Prostate gland (tissue), 2 donors: ENCODE measurements at regions not wholly inside any gene's neighbourhood (a gene's known extent, or its start where the extent isn't known, plus 50 kb on each side); places are given as distances from the start of the nearest gene placed in this dataset.

Experiments
- DNase-seq: peaks from one replicate; pipeline ENCODE4 v3.0.0-alpha.2; 2019; ENCODE audit warnings: low spot score
- H3K27ac ChIP-seq, 2 donors: fragments of 200-600 bp; sonication (generic); 2 replicates each; pipeline ENCODE4 v1.5.1; 2017 to 2019
- H3K27me3 ChIP-seq: fragments of 200-600 bp; sonication (generic); replicated peaks from 2 replicates; pipeline ENCODE4 v1.5.1; 2019; ENCODE audit not compliant: insufficient read depth
- H3K36me3 ChIP-seq, 2 donors: fragments of 200-600 bp; sonication (generic); 1 replicate in 1 of 2; 2 replicates in 1 of 2; pipeline versions ENCODE4 v1.5.1 to v1.8.1; 2017 to 2019
- H3K4me1 ChIP-seq: fragments of 200-600 bp; sonication (generic); replicated peaks from 2 replicates; pipeline ENCODE4 v1.5.1; 2019
- H3K4me3 ChIP-seq, 2 donors: fragments of 200-600 bp; sonication (generic); 2 replicates each; pipeline ENCODE4 v1.5.1; 2017 to 2019
- H3K9me3 ChIP-seq: fragments of 200-600 bp; sonication (generic); 2 replicates; pipeline ENCODE4 v1.5.1; 2017
- POLR2A ChIP-seq: fragments of 450-650 bp; IDR thresholded peaks from one replicate; pipeline ENCODE4 v1.6.1; 2016; ENCODE audit warnings: antibody characterized with exemption, mild to moderate bottlenecking
- POLR2AphosphoS5 ChIP-seq: sonication (generic); formaldehyde crosslinking; IDR thresholded peaks from one replicate; pipeline ENCODE4 v1.6.1; 2017; ENCODE audit warnings: antibody characterized with exemption
- WGBS: methylation state at CpG from one replicate; pipeline ENCODE4 v1.1.5; 2018; 5-methylcytosine and 5-hydroxymethylcytosine counted together
- intact Hi-C: fragments of 100-400 bp; cut with DNase I; formaldehyde crosslinking; loops from one replicate; pipeline ENCODE4 v1.14.2; 2022
- TF ChIP-seq, protein P1 (sequence below), 4 experiments: fragments of 200-600 bp in 2 of 4; fragments of 450-650 bp in 2 of 4; sonication (generic) in 2 of 4; IDR thresholded peaks; 1 replicate in 3 of 4; 2 replicates in 1 of 4; pipeline ENCODE4 v1.5.1; 2016 to 2019; ENCODE audit warnings: antibody characterized with exemption in 4 of 4, mild to moderate bottlenecking in 2 of 4, moderate library complexity in 2 of 4

DNA sequence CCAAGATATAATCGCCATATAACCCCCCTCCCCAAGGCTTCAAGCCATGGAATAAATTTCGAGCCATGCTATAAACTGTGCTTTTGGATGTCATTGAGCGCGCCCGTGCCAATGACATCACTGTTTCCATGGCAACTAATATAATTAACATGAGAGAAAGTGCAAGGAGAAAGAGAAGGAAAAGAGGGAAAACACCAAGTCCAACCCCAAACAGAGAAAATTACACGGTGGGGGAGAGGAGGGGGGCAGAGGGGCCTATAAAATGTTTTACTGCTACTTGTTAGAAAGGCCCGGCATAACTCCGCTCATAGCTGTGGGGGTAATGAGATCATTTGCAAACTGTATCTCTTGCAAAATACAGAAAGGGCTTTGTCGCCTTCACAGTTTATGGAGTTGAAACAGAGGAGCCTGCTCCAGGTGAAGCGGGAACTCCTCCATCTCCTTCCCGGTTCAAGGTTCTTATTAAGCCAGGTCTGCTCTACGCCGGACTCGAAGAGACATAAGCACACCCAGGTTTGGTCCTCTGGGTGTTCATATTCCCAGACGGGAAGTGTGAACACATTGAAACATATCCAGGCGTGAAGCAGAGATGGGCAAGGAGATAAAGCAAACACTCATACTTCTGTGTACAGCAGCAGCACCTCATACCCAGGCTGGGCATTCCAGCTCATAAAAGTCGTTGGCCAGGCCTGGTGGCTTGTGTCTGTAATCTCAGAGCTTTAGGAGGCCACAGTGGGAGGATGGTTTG lies 99.1 kb upstream of the MAP1LC3B2 start:
- no peak overlapping the region for H3K27ac ChIP-seq
- TF ChIP-seq, protein P1, sequence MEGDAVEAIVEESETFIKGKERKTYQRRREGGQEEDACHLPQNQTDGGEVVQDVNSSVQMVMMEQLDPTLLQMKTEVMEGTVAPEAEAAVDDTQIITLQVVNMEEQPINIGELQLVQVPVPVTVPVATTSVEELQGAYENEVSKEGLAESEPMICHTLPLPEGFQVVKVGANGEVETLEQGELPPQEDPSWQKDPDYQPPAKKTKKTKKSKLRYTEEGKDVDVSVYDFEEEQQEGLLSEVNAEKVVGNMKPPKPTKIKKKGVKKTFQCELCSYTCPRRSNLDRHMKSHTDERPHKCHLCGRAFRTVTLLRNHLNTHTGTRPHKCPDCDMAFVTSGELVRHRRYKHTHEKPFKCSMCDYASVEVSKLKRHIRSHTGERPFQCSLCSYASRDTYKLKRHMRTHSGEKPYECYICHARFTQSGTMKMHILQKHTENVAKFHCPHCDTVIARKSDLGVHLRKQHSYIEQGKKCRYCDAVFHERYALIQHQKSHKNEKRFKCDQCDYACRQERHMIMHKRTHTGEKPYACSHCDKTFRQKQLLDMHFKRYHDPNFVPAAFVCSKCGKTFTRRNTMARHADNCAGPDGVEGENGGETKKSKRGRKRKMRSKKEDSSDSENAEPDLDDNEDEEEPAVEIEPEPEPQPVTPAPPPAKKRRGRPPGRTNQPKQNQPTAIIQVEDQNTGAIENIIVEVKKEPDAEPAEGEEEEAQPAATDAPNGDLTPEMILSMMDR (IDR thresholded peaks at IDR 0.05) = no peak
- TF ChIP-seq POLR2A = no peak
- TF ChIP-seq POLR2AphosphoS5 = no peak
- no peaks in the 10 kb centered on the region for H3K36me3 ChIP-seq
- no peaks in the 10 kb centered on the region for H3K9me3 ChIP-seq
- H3K27me3 ChIP-seq = no peaks in the 10 kb centered on the region
- H3K4me3 ChIP-seq = no peak overlapping the region
- H3K4me1 ChIP-seq = no peaks in the 10 kb centered on the region
- WGBS = 18% methylated on average over 17 of the region's 17 CpGs
- DNase-seq = peak; percentile 39
- intact Hi-C loops = loop anchor here (5.0 kb wide), 1 partner anchor 137 kb away; no protein-coding TSS in a partner anchor

DNA sequence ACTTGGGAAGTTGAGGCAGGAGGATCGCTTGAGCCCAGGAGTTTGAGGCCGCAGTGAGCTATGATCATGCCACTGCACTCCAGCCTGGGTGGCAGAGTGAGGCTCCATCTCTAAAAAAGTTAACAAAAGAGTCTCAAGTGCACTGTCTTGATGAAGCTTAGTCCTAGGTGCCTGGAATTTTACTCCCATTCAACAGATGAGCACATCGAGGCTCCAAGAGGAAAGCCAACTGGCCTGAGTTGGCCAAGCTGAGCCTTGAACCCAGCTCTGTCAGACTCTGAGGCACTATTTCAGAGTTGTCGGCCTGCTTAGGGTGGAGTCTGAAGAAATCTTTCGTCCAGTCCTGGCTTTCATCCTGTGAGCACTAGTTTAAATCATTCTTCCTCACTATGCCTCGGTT lies 98.1 kb upstream of the MAP1LC3B2 start:
- Histone ChIP-seq H3K36me3 (no peaks in the 10 kb centered on the region), H3K4me1 (no peaks in the 10 kb centered on the region), H3K27me3 (no peaks in the 10 kb centered on the region), H3K4me3 (no peak overlapping the region), H3K9me3 (no peaks in the 10 kb centered on the region), H3K27ac (no peak overlapping the region)
- 95% methylated on average over 6 of the region's 6 CpGs for whole genome bisulfite sequencing
- no peak for DNase-seq
- intact Hi-C loops = no loop called here
- TF ChIP-seq POLR2A (no peak), POLR2AphosphoS5 (no peak)
- TF ChIP-seq, protein P1 (IDR thresholded peaks at IDR 0.05) = no peak

DNA sequence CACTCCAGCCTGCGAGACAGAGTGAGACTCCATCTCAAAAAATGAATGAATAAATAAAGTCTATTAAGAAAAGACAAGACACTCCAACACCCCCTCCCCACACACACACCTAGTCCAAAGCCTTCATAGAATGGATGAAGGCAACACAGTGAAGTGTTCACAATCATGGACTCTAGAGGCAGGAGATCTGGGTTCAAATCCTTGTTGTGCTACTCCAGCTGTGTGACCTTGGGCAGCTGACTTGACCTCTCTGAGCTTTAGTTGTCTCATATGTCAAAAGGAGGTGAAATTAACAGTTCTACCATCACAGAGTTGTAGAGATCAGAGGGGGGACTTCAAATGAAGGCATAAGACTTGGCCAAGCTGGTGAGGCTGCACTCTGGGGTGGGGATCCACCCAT lies 95.8 kb upstream of the MAP1LC3B2 start:
- TF ChIP-seq POLR2A (no peak), POLR2AphosphoS5 (no peak)
- TF ChIP-seq, protein P1 (IDR thresholded peaks at IDR 0.05) = no peak
- WGBS = 95% methylated on average over 1 of the region's 1 CpG
- Histone ChIP-seq H3K9me3 (no peaks in the 10 kb centered on the region), H3K36me3 (no peaks in the 10 kb centered on the region), H3K27me3 (no peaks in the 10 kb centered on the region), H3K4me3 (no peak overlapping the region), H3K4me1 (no peaks in the 10 kb centered on the region), H3K27ac (no peak overlapping the region)
- no peak for DNase-seq
- intact Hi-C loops = no loop called here

DNA sequence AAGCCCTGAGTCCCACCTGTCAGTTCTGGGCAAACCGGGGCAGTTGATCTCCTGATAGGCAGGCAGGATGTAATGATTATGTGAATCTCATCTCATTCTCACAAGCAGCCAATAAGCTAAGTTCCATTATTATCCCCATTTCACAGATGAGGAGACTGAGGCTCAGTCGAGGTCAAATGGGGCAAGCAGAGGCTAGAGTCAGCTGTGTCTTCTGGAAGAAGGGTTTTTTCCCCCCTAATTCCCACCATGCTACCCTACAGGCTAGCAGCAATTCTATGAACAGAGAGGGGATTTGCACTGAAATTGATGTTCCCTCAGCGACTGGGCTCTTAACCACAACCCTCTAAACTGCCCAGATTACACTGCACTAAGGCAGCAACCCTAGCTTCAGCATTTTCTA lies 93.8 kb upstream of the MAP1LC3B2 start:
- no peaks in the 10 kb centered on the region for H3K36me3 ChIP-seq
- no peaks in the 10 kb centered on the region for H3K9me3 ChIP-seq
- no peak for DNase-seq
- no peaks in the 10 kb centered on the region for H3K27me3 ChIP-seq
- H3K4me1 ChIP-seq = no peaks in the 10 kb centered on the region
- TF ChIP-seq POLR2A (no peak), POLR2AphosphoS5 (no peak)
- TF ChIP-seq, protein P1 (IDR thresholded peaks at IDR 0.05) = no peak
- intact Hi-C loops = no loop called here
- H3K4me3 ChIP-seq = no peak overlapping the region
- H3K27ac ChIP-seq = no peak overlapping the region
- WGBS = 90% methylated on average over 3 of the region's 3 CpGs

DNA sequence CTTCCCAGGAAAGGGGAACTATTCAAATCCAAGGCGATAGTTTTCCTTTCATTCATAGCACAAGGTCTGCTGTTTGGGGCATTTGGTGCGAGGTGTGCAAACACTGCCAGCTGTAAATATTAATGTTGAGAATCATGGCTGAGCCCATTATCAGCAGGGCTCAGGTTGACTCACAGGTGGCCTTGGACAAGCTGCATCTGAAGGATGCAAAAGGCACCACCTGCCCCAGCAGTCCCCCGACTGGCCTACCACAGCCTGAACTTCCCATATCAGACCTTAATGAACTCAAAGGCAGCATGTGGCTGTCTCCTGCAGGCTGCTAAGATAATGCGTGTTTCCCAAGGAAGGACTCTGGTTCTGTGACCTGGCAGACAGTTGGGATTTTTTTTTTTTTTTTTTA lies 93.3 kb upstream of the MAP1LC3B2 start:
- WGBS = 79% methylated on average over 4 of the region's 4 CpGs
- TF ChIP-seq POLR2AphosphoS5 (no peak), POLR2A (no peak)
- TF ChIP-seq, protein P1 (IDR thresholded peaks at IDR 0.05) = no peak
- no peaks in the 10 kb centered on the region for H3K4me1 ChIP-seq
- intact Hi-C loops = no loop called here
- no peaks in the 10 kb centered on the region for H3K9me3 ChIP-seq
- H3K27me3 ChIP-seq = no peaks in the 10 kb centered on the region
- H3K4me3 ChIP-seq = no peak overlapping the region
- no peak overlapping the region for H3K27ac ChIP-seq
- no peak for DNase-seq
- H3K36me3 ChIP-seq = no peaks in the 10 kb centered on the region
